ENCODE measurements at regions not wholly inside any gene's neighbourhood (a gene's known extent, or its start where the extent isn't known, plus 50 kb on each side); places are given as distances from the start of the nearest gene placed in this dataset.

GRCh38 chr11:44426958-44427357 is 117.0 kb upstream of the ALX4 start:
- TF ChIP-seq, protein P1, sequence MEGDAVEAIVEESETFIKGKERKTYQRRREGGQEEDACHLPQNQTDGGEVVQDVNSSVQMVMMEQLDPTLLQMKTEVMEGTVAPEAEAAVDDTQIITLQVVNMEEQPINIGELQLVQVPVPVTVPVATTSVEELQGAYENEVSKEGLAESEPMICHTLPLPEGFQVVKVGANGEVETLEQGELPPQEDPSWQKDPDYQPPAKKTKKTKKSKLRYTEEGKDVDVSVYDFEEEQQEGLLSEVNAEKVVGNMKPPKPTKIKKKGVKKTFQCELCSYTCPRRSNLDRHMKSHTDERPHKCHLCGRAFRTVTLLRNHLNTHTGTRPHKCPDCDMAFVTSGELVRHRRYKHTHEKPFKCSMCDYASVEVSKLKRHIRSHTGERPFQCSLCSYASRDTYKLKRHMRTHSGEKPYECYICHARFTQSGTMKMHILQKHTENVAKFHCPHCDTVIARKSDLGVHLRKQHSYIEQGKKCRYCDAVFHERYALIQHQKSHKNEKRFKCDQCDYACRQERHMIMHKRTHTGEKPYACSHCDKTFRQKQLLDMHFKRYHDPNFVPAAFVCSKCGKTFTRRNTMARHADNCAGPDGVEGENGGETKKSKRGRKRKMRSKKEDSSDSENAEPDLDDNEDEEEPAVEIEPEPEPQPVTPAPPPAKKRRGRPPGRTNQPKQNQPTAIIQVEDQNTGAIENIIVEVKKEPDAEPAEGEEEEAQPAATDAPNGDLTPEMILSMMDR (IDR thresholded peaks at IDR 0.05): no peak
- no peak for TF ChIP-seq EZH2 (IDR thresholded peaks at IDR 0.05; ENCODE audit: borderline replicate concordance, insufficient read depth, low read depth, low read length, poor library complexity, severe bottlenecking)
